Smooth muscle cell (in vitro differentiated cells): ENCODE measurements at regions not wholly inside any gene's neighbourhood (a gene's known extent, or its start where the extent isn't known, plus 50 kb on each side); places are given as distances from the start of the nearest gene placed in this dataset.

ENCODE experiments used
- DNase-seq: peaks from one replicate; lab custom pipeline; 2025; ENCODE audit not compliant: unreplicated experiment; lab: John Stamatoyannopoulos, UW
- H2AFZ ChIP-seq: fragments of 200-600 bp; sonication (generic); 2 replicates; pipeline ENCODE4 v1.6.0; 2016; ENCODE audit warnings: antibody characterized with exemption, low read depth, mild to moderate bottlenecking
- H3F3A ChIP-seq: fragments of 200-600 bp; sonication (generic); 2 replicates; pipeline ENCODE4 v1.6.0; 2017; ENCODE audit warnings: antibody characterized with exemption, low read depth
- H3K27ac ChIP-seq: fragments of 200-600 bp; sonication (generic); 2 replicates; pipeline ENCODE4 v1.5.1; 2016; ENCODE audit warnings: low read depth, mild to moderate bottlenecking
- H3K27me3 ChIP-seq: fragments of 200-600 bp; sonication (generic); 2 replicates; pipeline ENCODE4 v1.6.1; 2016; ENCODE audit warnings: low read depth, mild to moderate bottlenecking
- H3K36me3 ChIP-seq: fragments of 200-600 bp; sonication (generic); 2 replicates; pipeline ENCODE4 v1.5.1; 2016; ENCODE audit warnings: low read depth
- H3K4me1 ChIP-seq: fragments of 200-600 bp; sonication (generic); 2 replicates; pipeline ENCODE4 v1.5.1; 2016; ENCODE audit warnings: low read depth
- H3K4me2 ChIP-seq: fragments of 200-600 bp; sonication (generic); 2 replicates; pipeline ENCODE4 v1.6.0; 2016; ENCODE audit warnings: mild to moderate bottlenecking
- H3K4me3 ChIP-seq: fragments of 200-600 bp; sonication (generic); 2 replicates; pipeline ENCODE4 v1.5.1; 2016; ENCODE audit warnings: mild to moderate bottlenecking
- H3K79me2 ChIP-seq: fragments of 200-600 bp; sonication (generic); 2 replicates; pipeline ENCODE4 v1.6.0; 2016; ENCODE audit warnings: low read depth, mild to moderate bottlenecking
- H3K9ac ChIP-seq: fragments of 200-600 bp; sonication (generic); 2 replicates; pipeline ENCODE4 v1.6.0; 2016; ENCODE audit warnings: low read depth
- H3K9me3 ChIP-seq: fragments of 200-600 bp; sonication (generic); replicated peaks from 2 replicates; pipeline ENCODE4 v1.5.1; 2016; ENCODE audit warnings: low read depth
- H4K20me1 ChIP-seq: fragments of 200-600 bp; sonication (generic); 2 replicates; pipeline ENCODE4 v1.6.0; 2016; ENCODE audit warnings: low read depth
- CTCF ChIP-seq: fragments of 200-600 bp; sonication (generic); IDR thresholded peaks from 2 replicates; pipeline ENCODE4 v1.5.1; 2017; ENCODE audit warnings: borderline replicate concordance, mild to moderate bottlenecking, antibody characterized with exemption; ENCODE audit not compliant: insufficient read depth, poor library complexity, severe bottlenecking
- WGBS: methylation state at CpG from one replicate; pipeline ENCODE4 v1.1.7; 2016; ENCODE audit warnings: low lambda C conversion rate; 5-methylcytosine and 5-hydroxymethylcytosine counted together

GRCh38 chr13:109650861-109651260 lies 135.5 kb downstream of the IRS2 start:
- no peak for DNase-seq
- no peak overlapping the region for H3K4me2 ChIP-seq
- peaks cover 3% of the 10 kb centered on the region for H3K4me1 ChIP-seq
- TF ChIP-seq CTCF = no peak
- no peaks in the 10 kb centered on the region for H3K9me3 ChIP-seq
- H3K9ac ChIP-seq = no peak overlapping the region
- no peak overlapping the region for H2AFZ ChIP-seq
- no peaks in the 10 kb centered on the region for H3K27me3 ChIP-seq
- H3K27ac ChIP-seq = no peak overlapping the region
- no peaks in the 10 kb centered on the region for H4K20me1 ChIP-seq
- H3K36me3 ChIP-seq = no peaks in the 10 kb centered on the region
- WGBS = 93% methylated on average over 3 of the region's 3 CpGs
- no peaks in the 10 kb centered on the region for H3K79me2 ChIP-seq
- H3F3A ChIP-seq = no peaks in the 10 kb centered on the region
- no peak overlapping the region for H3K4me3 ChIP-seq

GRCh38 chr13:109649713-109650112 lies 136.7 kb downstream of the IRS2 start:
- H2AFZ ChIP-seq = no peak overlapping the region
- no peak overlapping the region for H3K9ac ChIP-seq
- H3K4me1 ChIP-seq = peaks cover 3% of the 10 kb centered on the region
- no peak overlapping the region for H3K4me3 ChIP-seq
- H3K36me3 ChIP-seq = no peaks in the 10 kb centered on the region
- no peaks in the 10 kb centered on the region for H3K27me3 ChIP-seq
- H3K4me2 ChIP-seq = no peak overlapping the region
- no peak for DNase-seq
- no peak overlapping the region for H3K27ac ChIP-seq
- no peak for TF ChIP-seq CTCF
- H3K79me2 ChIP-seq = no peaks in the 10 kb centered on the region
- 91% methylated on average over 3 of the region's 3 CpGs for WGBS
- no peaks in the 10 kb centered on the region for H3F3A ChIP-seq
- H4K20me1 ChIP-seq = no peaks in the 10 kb centered on the region
- H3K9me3 ChIP-seq = no peaks in the 10 kb centered on the region

GRCh38 chr13:109647699-109648098 lies 138.7 kb downstream of the IRS2 start:
- Histone ChIP-seq H4K20me1 (no peaks in the 10 kb centered on the region), H3K27ac (no peak overlapping the region), H3K9me3 (no peaks in the 10 kb centered on the region), H3K4me3 (no peak overlapping the region), H3K36me3 (no peaks in the 10 kb centered on the region), H3K9ac (no peak overlapping the region), H3F3A (no peaks in the 10 kb centered on the region), H2AFZ (no peak overlapping the region), H3K27me3 (no peaks in the 10 kb centered on the region), H3K4me2 (no peak overlapping the region), H3K79me2 (no peaks in the 10 kb centered on the region), H3K4me1 (peaks cover 3% of the 10 kb centered on the region)
- WGBS = 86% methylated on average over 2 of the region's 2 CpGs
- TF ChIP-seq CTCF = no peak
- no peak for DNase-seq

GRCh38 chr13:109647053-109647452 lies 139.3 kb downstream of the IRS2 start:
- Histone ChIP-seq H4K20me1 (no peaks in the 10 kb centered on the region), H3K36me3 (no peaks in the 10 kb centered on the region), H3K4me3 (no peak overlapping the region), H3K27me3 (no peaks in the 10 kb centered on the region), H3K27ac (no peak overlapping the region), H3K4me1 (peaks cover 3% of the 10 kb centered on the region), H3K4me2 (no peak overlapping the region), H3F3A (no peaks in the 10 kb centered on the region), H3K9ac (no peak overlapping the region), H2AFZ (no peak overlapping the region), H3K9me3 (no peaks in the 10 kb centered on the region), H3K79me2 (no peaks in the 10 kb centered on the region)
- TF ChIP-seq CTCF = no peak
- DNase-seq = no peak
- 76% methylated on average over 5 of the region's 5 CpGs for WGBS
